ENCODE measurements at regions not wholly inside any gene's neighbourhood (a gene's known extent, or its start where the extent isn't known, plus 50 kb on each side); places are given as distances from the start of the nearest gene placed in this dataset.
"Not testable (repeated sequence)": the region's sequence is repeated elsewhere in the genome, so short reads cannot be mapped to it uniquely, and the experiment has no call there.

- DNase-seq (ENCODE audit: low spot score) = not testable (repeated sequence)
These were observed 66.2 kb downstream of the SYT15 start for GRCh38 chr10:46645110-46645509.

GRCh38 chr10:46646132-46646531, 67.2 kb downstream of the SYT15 start:
- DNase-seq (ENCODE audit: low spot score) = not testable (repeated sequence)

- DNase-seq (ENCODE audit: low spot score) = not testable (repeated sequence)
These were observed 72.0 kb downstream of the SYT15 start for GRCh38 chr10:46650967-46651366.

DNA sequence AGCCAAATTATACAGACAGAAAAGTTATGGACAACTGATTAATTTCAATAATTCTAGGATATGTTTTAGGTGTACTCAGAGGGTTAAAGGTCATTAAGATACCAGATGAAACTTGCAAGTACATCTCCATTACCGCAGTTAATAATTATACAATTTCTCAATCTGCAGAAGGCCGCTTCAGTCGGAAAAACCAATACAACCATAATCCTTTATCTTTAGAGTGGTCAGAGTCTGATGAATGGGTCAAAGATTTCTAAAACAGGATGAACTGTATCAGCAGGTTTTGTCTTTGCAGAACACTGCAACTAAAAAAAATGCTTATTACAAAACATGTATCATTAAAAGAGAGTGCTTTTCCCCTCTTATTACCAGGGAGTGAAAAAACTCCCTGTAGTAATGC, 78.5 kb downstream of the SYT15 start:
- DNase-seq (ENCODE audit: low spot score) = not testable (repeated sequence)

DNA sequence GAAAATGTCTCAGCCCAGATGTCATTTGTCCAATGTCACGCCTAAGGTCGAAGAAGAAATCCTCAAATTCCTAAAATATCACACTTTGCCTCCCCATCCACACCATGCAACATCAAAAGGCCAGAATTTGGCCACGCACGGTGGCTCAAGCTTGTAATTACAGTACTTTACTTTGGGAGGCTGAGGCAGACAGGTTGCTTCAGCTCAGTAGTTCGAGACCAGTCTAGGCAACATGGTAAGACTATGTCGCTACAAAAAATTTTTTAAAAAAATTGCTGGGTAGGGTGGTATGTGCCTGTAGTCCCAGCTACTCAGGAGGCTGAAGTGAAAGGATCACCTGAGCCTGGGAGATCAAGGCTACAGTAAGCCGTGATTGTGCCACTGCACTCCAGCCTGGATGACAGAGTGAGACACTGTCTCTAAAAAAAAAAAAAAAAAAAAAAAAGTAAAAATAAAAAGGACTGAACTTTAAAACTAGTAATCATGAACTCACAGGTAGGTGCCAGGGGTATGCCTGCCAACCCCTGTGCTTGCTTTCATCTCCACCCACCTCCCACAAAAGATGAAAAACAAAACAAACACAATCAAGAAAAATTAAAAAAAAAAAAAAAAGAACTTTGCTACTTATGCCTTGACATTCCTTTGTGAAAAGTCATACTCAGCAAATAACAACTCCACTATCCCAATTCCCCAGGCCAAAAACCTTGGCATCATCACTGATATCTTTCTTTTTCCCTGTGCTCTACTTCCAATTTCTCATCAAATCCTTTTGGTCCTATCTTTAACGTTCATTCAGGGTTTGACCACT, 81.3 kb downstream of the SYT15 start:
- DNase-seq (ENCODE audit: low spot score) = not testable (repeated sequence)

DNA sequence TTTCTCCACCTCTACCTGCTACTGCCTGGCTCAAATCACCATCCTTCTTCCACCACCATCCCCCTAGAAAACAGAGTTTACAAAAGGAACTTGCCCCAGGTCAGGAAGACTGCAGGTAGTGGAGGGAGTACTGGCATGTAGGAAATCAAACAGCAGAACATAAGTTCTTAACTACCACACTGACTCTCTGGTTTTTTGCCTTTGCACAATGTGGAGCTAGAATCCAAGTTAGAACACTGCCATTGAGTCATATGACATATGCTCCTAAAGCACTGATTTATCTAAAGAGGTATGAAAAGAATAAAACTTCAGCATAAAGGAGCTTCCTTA, 81.9 kb downstream of the SYT15 start:
- not testable (repeated sequence) for DNase-seq (ENCODE audit: low spot score)

- DNase-seq (ENCODE audit: low spot score) = not testable (repeated sequence)
These were observed 86.6 kb downstream of the SYT15 start for GRCh38 chr10:46665536-46665935.

DNA sequence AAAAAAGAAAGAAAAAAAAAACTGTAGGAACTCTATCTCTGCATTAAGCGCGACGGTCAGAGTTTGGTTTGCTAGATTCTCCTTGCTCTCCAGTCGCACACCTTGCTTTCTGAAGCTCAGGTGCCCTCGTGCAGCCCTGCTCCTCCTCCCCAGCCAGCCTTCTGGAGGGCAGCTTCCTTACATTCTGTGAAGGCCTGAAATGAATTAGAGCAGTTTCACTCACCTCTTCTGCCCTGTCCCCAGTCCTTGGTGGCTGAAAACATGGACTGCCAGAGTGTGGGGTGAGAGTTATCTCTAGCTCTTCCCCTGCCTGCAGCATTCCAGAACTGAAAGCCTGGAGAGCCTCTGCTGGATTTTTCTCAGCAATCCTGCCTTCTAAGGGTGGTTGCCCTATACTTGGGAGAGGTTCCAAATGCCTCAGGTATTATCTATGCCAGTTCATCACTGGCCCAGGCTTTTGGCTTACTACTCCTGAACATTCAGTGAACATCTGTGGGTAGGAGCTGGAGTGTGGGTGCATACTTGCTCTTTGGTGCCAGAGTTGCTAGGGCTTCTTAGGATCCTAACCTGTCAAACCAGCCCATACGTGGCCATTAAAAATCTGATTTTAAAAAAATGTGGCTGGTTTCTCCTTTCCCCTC, 89.5 kb downstream of the SYT15 start:
- not testable (repeated sequence) for DNase-seq (ENCODE audit: low spot score)

GRCh38 chr10:46677836-46678435, 99.0 kb downstream of the SYT15 start:
- not testable (repeated sequence) for DNase-seq (ENCODE audit: low spot score)

- not testable (repeated sequence) for DNase-seq (ENCODE audit: low spot score)
These were observed 112.5 kb downstream of the SYT15 start for GRCh38 chr10:46691397-46691796.

DNA sequence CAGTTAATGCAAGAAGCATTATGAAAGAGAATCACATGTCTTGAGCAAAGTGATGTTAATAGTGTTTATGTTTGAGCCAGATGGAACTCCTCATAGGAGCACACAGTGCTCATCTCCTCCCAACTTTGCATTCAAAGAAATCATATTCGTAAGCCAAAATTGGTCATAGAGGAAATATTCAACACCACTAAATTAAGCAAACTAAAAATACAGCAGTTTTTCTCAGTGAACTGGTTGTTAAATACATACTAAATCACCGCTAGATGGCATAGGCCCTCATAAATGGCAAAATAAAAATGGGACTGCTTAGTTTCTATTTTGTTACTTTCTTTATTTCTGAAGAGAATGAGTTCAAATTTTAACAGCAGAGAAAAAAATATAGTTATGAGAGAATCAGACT, 114.3 kb downstream of the SYT15 start:
- DNase-seq (ENCODE audit: low spot score) = not testable (repeated sequence)

DNA sequence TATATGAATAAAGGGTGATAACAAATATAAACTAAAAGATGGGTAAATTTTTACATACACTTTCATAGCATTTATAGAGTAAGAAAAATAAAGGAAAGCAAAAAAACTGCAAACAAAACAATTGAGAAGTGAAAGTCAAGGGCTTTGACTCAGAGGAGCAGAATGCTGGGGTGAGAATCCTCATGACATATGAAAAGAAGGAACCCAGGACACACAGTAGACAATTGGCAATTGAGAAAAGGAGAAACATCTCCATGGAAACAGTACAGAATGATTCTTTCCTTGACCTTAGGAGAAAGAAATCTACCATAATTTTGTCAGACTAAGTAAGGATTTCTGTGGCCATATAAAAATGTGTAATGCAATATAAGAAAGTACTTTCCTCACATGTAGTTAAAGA, 138.3 kb downstream of the SYT15 start:
- DNase-seq (ENCODE audit: low spot score) = not testable (repeated sequence)

GRCh38 chr10:46718014-46718413, 139.1 kb downstream of the SYT15 start:
- not testable (repeated sequence) for DNase-seq (ENCODE audit: low spot score)

GRCh38 chr10:46720386-46720785, 141.5 kb downstream of the SYT15 start:
- DNase-seq (ENCODE audit: low spot score) = not testable (repeated sequence)

DNA sequence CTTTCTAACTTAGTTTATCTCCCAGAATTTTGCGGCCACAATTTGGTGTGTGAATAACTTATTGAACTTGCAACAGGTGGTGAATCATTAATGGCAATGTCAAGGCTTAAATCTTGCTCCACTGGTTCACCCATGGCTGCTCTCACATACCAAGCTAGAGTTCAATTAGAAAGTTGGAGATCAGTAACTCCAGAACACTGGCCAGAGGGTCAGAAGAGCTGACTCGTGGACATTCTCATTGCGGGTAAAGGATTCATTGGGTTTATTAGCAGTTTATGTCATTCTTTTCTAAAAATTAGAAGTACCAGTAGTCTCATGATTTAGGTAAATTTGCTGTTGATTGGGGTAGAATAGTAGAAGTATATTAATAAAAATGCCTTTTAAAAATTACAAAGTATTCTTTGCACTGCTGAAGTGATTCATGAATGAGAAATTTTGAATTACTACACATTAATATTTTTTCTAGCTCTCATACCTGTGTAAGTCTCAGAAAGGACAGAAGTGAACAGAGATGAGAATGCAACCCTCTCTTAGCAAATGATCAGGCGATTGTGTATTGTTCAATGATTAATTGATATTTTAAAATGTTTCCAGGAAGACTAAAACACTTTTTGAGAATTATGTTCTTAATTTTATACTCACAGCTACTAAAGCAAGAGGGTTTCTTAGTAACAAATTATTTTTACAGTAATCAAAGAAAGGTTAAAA, 142.0 kb downstream of the SYT15 start:
- not testable (repeated sequence) for DNase-seq (ENCODE audit: low spot score)

GRCh38 chr10:46724258-46724657, 145.3 kb downstream of the SYT15 start:
- not testable (repeated sequence) for DNase-seq (ENCODE audit: low spot score)

DNA sequence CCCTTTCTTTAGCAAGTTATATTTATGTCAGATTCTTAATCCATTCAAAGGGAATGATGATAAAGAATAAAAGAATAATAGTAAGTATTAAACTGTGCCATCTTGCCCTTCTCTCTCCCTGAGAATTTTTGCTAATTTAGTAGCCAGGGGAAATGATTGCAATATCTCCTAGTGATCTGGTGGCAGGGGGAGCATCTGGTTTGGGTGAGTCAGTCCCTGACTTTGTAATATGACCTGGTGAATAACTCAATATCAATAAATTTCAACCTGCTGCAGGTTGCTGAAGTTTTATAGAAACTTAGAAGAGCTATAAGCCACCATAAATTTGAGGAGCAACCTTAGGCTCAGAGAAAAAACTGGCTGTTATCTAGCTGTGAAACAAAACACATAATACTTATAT, 149.4 kb downstream of the SYT15 start:
- DNase-seq (ENCODE audit: low spot score) = not testable (repeated sequence)

DNA sequence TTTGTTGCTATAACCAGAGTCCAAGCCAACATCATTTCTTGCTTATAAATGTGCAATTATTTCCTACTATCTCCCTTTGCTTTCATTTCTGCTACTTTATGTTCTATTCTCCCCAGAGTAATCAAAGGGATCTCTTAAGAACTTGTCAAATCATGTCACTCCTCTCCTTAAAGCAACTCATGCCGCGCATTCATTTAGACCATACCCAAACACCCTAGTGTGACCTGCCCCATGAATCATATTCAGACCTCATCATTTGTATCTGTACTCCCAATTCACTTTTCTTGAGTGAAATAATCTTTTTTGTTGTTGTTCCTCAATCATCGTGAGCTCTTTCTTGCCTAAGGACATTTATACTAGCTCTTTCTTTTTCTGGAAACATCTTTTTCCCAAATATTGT, 151.8 kb downstream of the SYT15 start:
- not testable (repeated sequence) for DNase-seq (ENCODE audit: low spot score)

- DNase-seq (ENCODE audit: low spot score) = not testable (repeated sequence)
These were observed 154.8 kb downstream of the SYT15 start for GRCh38 chr10:46733635-46734261.

- DNase-seq (ENCODE audit: low spot score) = not testable (repeated sequence)
These were observed 155.3 kb downstream of the SYT15 start for GRCh38 chr10:46734262-46734642.

DNA sequence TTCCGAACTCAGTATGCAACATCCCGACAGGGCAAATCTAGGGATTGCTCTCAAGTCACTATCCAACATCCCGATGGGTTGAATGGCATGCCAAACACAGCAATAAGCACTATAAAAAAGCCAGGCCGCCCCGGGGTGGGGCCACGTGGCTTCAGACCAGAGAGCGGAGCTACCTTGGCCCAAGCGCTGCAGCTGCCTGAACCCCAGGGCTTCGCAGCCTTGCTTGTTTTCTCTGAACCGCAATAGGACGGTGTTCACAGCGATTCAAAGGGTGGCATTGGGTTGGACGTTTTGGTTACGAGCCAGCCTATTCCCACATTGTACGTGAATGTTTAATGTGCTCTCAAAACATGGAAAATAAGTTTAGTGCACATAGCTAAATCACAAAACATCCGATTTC, 161.0 kb downstream of the SYT15 start:
- not testable (repeated sequence) for DNase-seq (ENCODE audit: low spot score)
